ENCODE measurements at regions not wholly inside any gene's neighbourhood (a gene's known extent, or its start where the extent isn't known, plus 50 kb on each side); places are given as distances from the start of the nearest gene placed in this dataset.
"Not testable (repeated sequence)": the region's sequence is repeated elsewhere in the genome, so short reads cannot be mapped to it uniquely, and the experiment has no call there.

GRCh38 chr6:26720663-26721218 lies 61.2 kb upstream of the ZNF322 start:
- not testable (repeated sequence) for DNase-seq (ENCODE audit: insufficient read length, low spot score); FAIRE-seq

GRCh38 chr6:26730019-26730766 lies 70.6 kb upstream of the ZNF322 start:
- DNase-seq (ENCODE audit: insufficient read length, low spot score); FAIRE-seq: not testable (repeated sequence)

GRCh38 chr6:26734776-26735472 lies 75.4 kb upstream of the ZNF322 start:
- FAIRE-seq; DNase-seq (ENCODE audit: insufficient read length, low spot score): not testable (repeated sequence)

- DNase-seq (ENCODE audit: insufficient read length, low spot score) (no peak), FAIRE-seq (no peak)
These were observed 80.3 kb upstream of the ZNF322 start for GRCh38 chr6:26739811-26740210.

GRCh38 chr6:26743157-26743821 lies 83.7 kb upstream of the ZNF322 start:
- DNase-seq (ENCODE audit: insufficient read length, low spot score), result no peak

GRCh38 chr6:26743941-26744699 lies 84.6 kb upstream of the ZNF322 start:
- FAIRE-seq, result no peak
- DNase-seq (ENCODE audit: insufficient read length, low spot score), result no peak

More at GRCh38 chr6:26743157-26743821, 83.7 kb upstream of the ZNF322 start:
- no peak for FAIRE-seq

GRCh38 chr6:26744837-26745282 lies 85.3 kb upstream of the ZNF322 start:
- FAIRE-seq; DNase-seq (ENCODE audit: insufficient read length, low spot score): not testable (repeated sequence)

- not testable (repeated sequence) for FAIRE-seq
These were observed 86.4 kb upstream of the ZNF322 start for GRCh38 chr6:26745964-26746363.

GRCh38 chr6:26749126-26749758 lies 89.7 kb upstream of the ZNF322 start:
- DNase-seq (ENCODE audit: insufficient read length, low spot score); FAIRE-seq: not testable (repeated sequence)

More at GRCh38 chr6:26745964-26746363, 86.4 kb upstream of the ZNF322 start:
- DNase-seq (ENCODE audit: insufficient read length, low spot score), result not testable (repeated sequence)

GRCh38 chr6:26749759-26750126 lies 90.2 kb upstream of the ZNF322 start:
- not testable (repeated sequence) for FAIRE-seq; DNase-seq (ENCODE audit: insufficient read length, low spot score)

- no peak for FAIRE-seq
These were observed 94.7 kb upstream of the ZNF322 start for GRCh38 chr6:26754212-26754611.

GRCh38 chr6:26754801-26755200 lies 95.3 kb upstream of the ZNF322 start:
- not testable (repeated sequence) for FAIRE-seq

More at GRCh38 chr6:26754212-26754611, 94.7 kb upstream of the ZNF322 start:
- no peak for DNase-seq (ENCODE audit: insufficient read length, low spot score)

GRCh38 chr6:26756067-26756805 lies 96.7 kb upstream of the ZNF322 start:
- not testable (repeated sequence) for DNase-seq (ENCODE audit: insufficient read length, low spot score)

More at GRCh38 chr6:26754801-26755200, 95.3 kb upstream of the ZNF322 start:
- DNase-seq (ENCODE audit: insufficient read length, low spot score), result not testable (repeated sequence)

GRCh38 chr6:26766203-26766902 lies 106.8 kb upstream of the ZNF322 start:
- DNase-seq (ENCODE audit: insufficient read length, low spot score), result not testable (repeated sequence)

More at GRCh38 chr6:26756067-26756805, 96.7 kb upstream of the ZNF322 start:
- not testable (repeated sequence) for FAIRE-seq

GRCh38 chr6:26770941-26771666 lies 111.6 kb upstream of the ZNF322 start:
- DNase-seq (ENCODE audit: insufficient read length, low spot score); FAIRE-seq: not testable (repeated sequence)

More at GRCh38 chr6:26766203-26766902, 106.8 kb upstream of the ZNF322 start:
- FAIRE-seq, result not testable (repeated sequence)

- FAIRE-seq; DNase-seq (ENCODE audit: insufficient read length, low spot score): not testable (repeated sequence)
These were observed 113.9 kb upstream of the ZNF322 start for GRCh38 chr6:26773414-26773813.

- DNase-seq (ENCODE audit: insufficient read length, low spot score); FAIRE-seq: not testable (repeated sequence)
These were observed 121.0 kb upstream of the ZNF322 start for GRCh38 chr6:26780563-26780962.
